A673 (cell line): ENCODE measurements at regions not wholly inside any gene's neighbourhood (a gene's known extent, or its start where the extent isn't known, plus 50 kb on each side); places are given as distances from the start of the nearest gene placed in this dataset.
"Not testable (repeated sequence)": the region's sequence is repeated elsewhere in the genome, so short reads cannot be mapped to it uniquely, and the experiment has no call there.

Experiments used
- BruUV-seq: library from RNA; stranded (reverse); fragments of 400-500 nt; replicated peaks from 2 replicates; lab custom pipeline; 2021; lab: Mats Ljungman, UMichigan
- CTCF ChIA-PET: fragments of 300-600 bp; sonication (Branson Sonifier 250); formaldehyde crosslinking; loops from one replicate; lab custom pipeline; 2022; ENCODE audit warnings: antibody characterized with exemption; lab: Charles Lee
- POLR2A ChIA-PET: fragments of 300-600 bp; sonication (Branson Sonifier 250); formaldehyde crosslinking; loops from one replicate; lab custom pipeline; 2022; ENCODE audit warnings: antibody characterized with exemption; ENCODE audit not compliant: low non-redundant PET; lab: Charles Lee
- DNase-seq: peaks from one replicate; pipeline ENCODE4 v3.0.0-alpha.2; 2015; ENCODE audit warnings: low spot score
- H3K27ac ChIP-seq: fragments of 200-600 bp; sonication (generic); 2 replicates; pipeline ENCODE4 v1.5.1; 2016; ENCODE audit warnings: mixed run types, low read depth, mild to moderate bottlenecking, mixed read lengths, antibody characterized with exemption, low read length; ENCODE audit not compliant: poor library complexity, severe bottlenecking
- H3K27me3 ChIP-seq: fragments of 200-600 bp; sonication (generic); replicated peaks from 2 replicates; pipeline ENCODE4 v1.6.1; 2017; ENCODE audit warnings: mixed run types, low read depth, mild to moderate bottlenecking, mixed read lengths, antibody characterized with exemption, low read length; ENCODE audit not compliant: insufficient read depth, poor library complexity
- H3K36me3 ChIP-seq: fragments of 200-600 bp; sonication (generic); 2 replicates; pipeline ENCODE4 v1.6.1; 2016; ENCODE audit warnings: mixed run types, mild to moderate bottlenecking, mixed read lengths, antibody characterized with exemption, low read length; ENCODE audit not compliant: insufficient read depth, poor library complexity, severe bottlenecking
- H3K4me1 ChIP-seq: fragments of 200-600 bp; sonication (generic); 2 replicates; pipeline ENCODE4 v1.6.1; 2017; ENCODE audit warnings: mixed run types, mild to moderate bottlenecking, mixed read lengths, antibody characterized with exemption, low read length; ENCODE audit not compliant: insufficient read depth, poor library complexity, severe bottlenecking
- H3K4me3 ChIP-seq: fragments of 200-600 bp; sonication (generic); 2 replicates; pipeline ENCODE4 v1.5.1; 2016; ENCODE audit warnings: low read depth, mixed run types, mild to moderate bottlenecking, mixed read lengths, low read length; ENCODE audit not compliant: poor library complexity, severe bottlenecking
- H3K9me3 ChIP-seq: fragments of 200-600 bp; sonication (generic); 2 replicates; pipeline ENCODE4 v1.6.1; 2016; ENCODE audit warnings: mixed run types, low read depth, mild to moderate bottlenecking, mixed read lengths, antibody characterized with exemption, low read length; ENCODE audit not compliant: poor library complexity, severe bottlenecking
- EZH2 ChIP-seq: fragments of 200-600 bp; sonication (generic); IDR thresholded peaks from 2 replicates; pipeline ENCODE4 v1.6.1; 2017; ENCODE audit warnings: borderline replicate concordance, low read depth, mild to moderate bottlenecking, mixed read lengths, antibody characterized with exemption, low read length; ENCODE audit not compliant: poor library complexity, severe bottlenecking
- intact Hi-C: fragments of 100-400 bp; cut with micrococcal nuclease; formaldehyde crosslinking; loops from one replicate; pipeline ENCODE4 v1.10.0; 2022; ENCODE audit not compliant: unreplicated experiment
- TF ChIP-seq, protein P1 (sequence below): fragments of 300-800, 200-600 bp; sonication (generic); conservative IDR thresholded peaks from 2 replicates; pipeline ENCODE4 v1.5.1; 2017; ENCODE audit warnings: low read depth, mild to moderate bottlenecking, antibody characterized with exemption, low read length, moderate library complexity, mixed read lengths

DNA sequence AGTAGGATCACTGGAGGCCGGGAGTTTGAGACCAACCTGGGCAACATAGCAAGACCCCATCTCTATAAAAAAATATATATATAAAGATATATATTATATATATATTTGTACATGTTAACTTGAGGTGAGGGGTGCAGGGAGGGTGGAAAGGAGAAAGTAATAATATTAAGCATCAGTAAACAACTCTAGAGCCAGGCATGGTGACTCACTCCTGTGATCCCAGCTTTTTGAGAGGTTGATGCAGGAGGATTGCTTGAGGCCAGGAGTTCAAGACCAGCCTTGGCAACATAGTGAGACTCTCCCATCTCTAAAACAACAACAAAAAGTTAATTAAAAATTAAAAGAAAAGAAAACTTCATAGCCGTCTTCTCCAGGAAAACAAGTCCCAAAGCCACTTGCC is 61.7 kb upstream of the SMURF2 start:
- no peak overlapping the region for H3K27ac ChIP-seq
- TF ChIP-seq, protein P1, sequence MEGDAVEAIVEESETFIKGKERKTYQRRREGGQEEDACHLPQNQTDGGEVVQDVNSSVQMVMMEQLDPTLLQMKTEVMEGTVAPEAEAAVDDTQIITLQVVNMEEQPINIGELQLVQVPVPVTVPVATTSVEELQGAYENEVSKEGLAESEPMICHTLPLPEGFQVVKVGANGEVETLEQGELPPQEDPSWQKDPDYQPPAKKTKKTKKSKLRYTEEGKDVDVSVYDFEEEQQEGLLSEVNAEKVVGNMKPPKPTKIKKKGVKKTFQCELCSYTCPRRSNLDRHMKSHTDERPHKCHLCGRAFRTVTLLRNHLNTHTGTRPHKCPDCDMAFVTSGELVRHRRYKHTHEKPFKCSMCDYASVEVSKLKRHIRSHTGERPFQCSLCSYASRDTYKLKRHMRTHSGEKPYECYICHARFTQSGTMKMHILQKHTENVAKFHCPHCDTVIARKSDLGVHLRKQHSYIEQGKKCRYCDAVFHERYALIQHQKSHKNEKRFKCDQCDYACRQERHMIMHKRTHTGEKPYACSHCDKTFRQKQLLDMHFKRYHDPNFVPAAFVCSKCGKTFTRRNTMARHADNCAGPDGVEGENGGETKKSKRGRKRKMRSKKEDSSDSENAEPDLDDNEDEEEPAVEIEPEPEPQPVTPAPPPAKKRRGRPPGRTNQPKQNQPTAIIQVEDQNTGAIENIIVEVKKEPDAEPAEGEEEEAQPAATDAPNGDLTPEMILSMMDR = no peak
- no peak for TF ChIP-seq EZH2
- H3K4me1 ChIP-seq = no peaks in the 10 kb centered on the region
- DNase-seq = no peak
- no peak overlapping the region for H3K4me3 ChIP-seq
- H3K36me3 ChIP-seq = no peaks in the 10 kb centered on the region
- ChIA-PET CTCF (interaction anchor here (0.5 kb wide), 1 partner anchor 16 kb away, joined by 8 read pairs; no protein-coding TSS in a partner anchor), POLR2A (no interaction called here)
- intact Hi-C loops = no loop called here
- no peaks in the 10 kb centered on the region for H3K9me3 ChIP-seq
- no peaks in the 10 kb centered on the region for H3K27me3 ChIP-seq
- BruUV-seq = no TSS peak

DNA sequence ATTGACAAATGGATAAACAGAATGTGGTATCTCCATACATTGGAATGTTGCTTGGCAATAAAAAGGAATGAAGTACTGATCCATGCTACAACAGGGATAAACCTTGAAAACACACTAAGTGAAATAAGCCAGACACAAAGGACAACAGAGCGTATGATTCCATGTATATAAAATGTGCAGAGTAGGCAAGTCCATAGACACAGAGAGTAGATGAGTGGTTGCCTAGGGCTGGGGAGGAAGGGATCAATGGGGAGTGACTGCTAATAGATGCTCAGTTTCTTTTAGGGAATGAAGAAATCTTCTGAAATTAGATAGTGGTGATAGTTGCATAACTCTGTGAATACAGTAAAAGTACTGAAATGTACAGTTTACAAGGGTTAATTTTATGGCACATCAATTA is 59.4 kb upstream of the SMURF2 start:
- H3K4me3 ChIP-seq, intact Hi-C loops, POLR2A ChIA-PET, H3K27ac ChIP-seq, CTCF ChIA-PET, H3K27me3 ChIP-seq, H3K4me1 ChIP-seq, H3K9me3 ChIP-seq, DNase-seq, BruUV-seq, H3K36me3 ChIP-seq: not testable (repeated sequence)

DNA sequence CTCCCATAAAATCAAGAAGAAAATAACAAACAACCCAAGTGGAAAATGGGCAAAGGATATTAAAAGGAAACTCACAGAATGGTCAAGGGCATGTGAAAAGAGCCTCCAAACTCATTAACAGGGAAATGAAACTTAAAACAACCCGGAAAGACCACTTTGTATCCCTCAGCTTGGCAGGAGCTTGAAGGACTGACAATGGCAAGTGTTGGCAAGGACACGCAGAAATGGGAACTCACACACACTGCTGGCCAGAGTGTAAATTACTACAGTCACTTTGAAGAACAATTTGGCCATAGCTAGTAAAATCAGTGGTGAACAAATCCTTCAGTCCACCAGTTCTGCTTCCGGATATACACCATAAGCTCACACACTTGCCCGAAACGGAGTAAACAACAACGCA is 58.1 kb upstream of the SMURF2 start:
- H3K27me3 ChIP-seq, BruUV-seq, H3K4me1 ChIP-seq, intact Hi-C loops, POLR2A ChIA-PET, H3K27ac ChIP-seq, DNase-seq, H3K4me3 ChIP-seq, CTCF ChIA-PET, H3K36me3 ChIP-seq, H3K9me3 ChIP-seq: not testable (repeated sequence)

DNA sequence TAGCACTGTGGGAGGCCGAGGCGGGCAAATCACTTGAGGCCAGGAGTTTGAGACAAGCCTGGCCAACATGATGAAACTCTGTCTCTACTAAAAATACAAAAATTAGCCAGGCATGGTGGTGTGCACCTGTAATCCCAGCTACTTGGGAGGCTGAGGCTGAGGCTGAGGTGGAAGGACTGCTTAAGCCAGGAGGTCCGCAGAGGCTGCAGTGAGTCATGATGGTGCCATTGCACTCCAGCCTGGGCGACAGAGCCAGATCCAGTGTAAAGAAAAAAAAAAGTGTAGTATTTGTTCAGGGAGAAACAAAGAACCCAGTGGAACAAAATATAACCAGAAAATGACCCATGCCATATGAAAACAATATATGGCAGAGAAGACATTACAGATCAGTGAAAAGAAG is 57.4 kb upstream of the SMURF2 start:
- BruUV-seq, CTCF ChIA-PET, intact Hi-C loops, POLR2A ChIA-PET, H3K36me3 ChIP-seq, H3K4me1 ChIP-seq, H3K9me3 ChIP-seq, H3K27me3 ChIP-seq, H3K27ac ChIP-seq, H3K4me3 ChIP-seq, DNase-seq: not testable (repeated sequence)

DNA sequence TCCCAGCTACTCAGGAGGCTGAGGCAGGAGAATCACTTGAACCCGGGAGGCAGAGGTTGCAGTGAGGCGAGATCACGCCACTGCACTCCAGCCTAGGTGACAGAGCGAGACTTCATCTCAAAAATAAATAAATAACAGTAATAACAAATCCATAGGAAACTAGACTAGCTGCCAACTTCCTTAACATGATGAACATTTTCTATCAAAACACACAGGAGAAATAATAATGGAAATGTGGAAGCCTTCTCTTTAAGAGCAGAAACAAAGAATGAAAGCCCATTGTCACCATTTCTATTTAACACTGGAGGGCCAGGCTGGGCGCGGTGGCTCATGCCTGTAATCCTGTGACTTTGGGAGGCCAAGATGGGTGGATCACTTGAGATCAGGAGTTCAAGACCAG is 56.7 kb upstream of the SMURF2 start:
- POLR2A ChIA-PET, H3K4me3 ChIP-seq, H3K27ac ChIP-seq, H3K36me3 ChIP-seq, CTCF ChIA-PET, H3K27me3 ChIP-seq, H3K4me1 ChIP-seq, H3K9me3 ChIP-seq, BruUV-seq, intact Hi-C loops, DNase-seq: not testable (repeated sequence)
